Erythroblast (primary cell): ENCODE measurements at regions not wholly inside any gene's neighbourhood (a gene's known extent, or its start where the extent isn't known, plus 50 kb on each side); places are given as distances from the start of the nearest gene placed in this dataset.

Source experiments
- GATA1 ChIP-seq: IDR thresholded peaks from 2 replicates; pipeline ENCODE4 v1.6.1; 2011; ENCODE audit warnings: low read depth, mild to moderate bottlenecking, control low read depth, low read length, moderate library complexity
- POLR2A ChIP-seq: IDR thresholded peaks from 2 replicates; pipeline ENCODE4 v1.6.1; 2011; ENCODE audit warnings: mild to moderate bottlenecking, low read length

GRCh38 chr13:80140685-80141084 is 200.2 kb downstream of the SPRY2 start:
- TF ChIP-seq POLR2A (no peak), GATA1 (no peak)
